ENCODE measurements at regions not wholly inside any gene's neighbourhood (a gene's known extent, or its start where the extent isn't known, plus 50 kb on each side); places are given as distances from the start of the nearest gene placed in this dataset.

DNA sequence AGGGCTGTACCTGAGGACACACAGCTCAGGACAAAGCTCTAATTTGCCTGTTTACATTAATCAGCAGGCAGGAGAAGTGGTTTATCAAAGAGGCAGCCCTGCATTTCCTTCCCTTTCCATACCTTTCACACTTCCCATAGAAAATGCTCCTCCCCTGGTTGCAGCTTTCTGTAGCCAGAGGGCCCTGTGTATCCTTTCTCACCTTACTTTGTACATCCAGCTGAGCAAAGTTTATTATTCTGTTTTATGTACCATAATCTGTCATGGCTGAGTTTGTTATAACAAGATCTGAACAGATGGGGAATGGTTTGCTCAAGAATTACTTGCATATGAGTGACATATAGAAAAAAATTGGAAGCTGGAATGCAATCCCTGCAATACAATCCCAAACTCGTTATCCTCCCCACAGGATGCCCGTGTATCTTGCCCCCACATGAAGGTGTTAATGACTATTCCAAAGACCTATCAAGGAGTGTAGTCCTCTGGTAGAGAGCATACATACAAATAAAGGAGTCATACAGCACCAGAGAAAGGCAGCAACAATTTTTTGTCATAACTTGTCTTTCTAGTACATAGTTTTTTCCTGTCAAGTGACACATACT, 1025.8 kb upstream of the KLHL29 start:
- ChIA-PET POLR2A (no interaction called here), CTCF (interaction anchor here (0.6 kb wide), 1 partner anchor 994 kb away, joined by 3 read pairs; no protein-coding TSS in a partner anchor)
- no peaks in the 10 kb centered on the region for H3K4me1 ChIP-seq (ENCODE audit: control insufficient read depth, insufficient read depth, low read length)
- H3K4me3 ChIP-seq (ENCODE audit: low read depth, low read length), result no peak overlapping the region
- TF ChIP-seq YY2 (tag by site-specific recombination; IDR thresholded peaks at IDR 0.05) (no peak), ZNF174 (tag by site-specific recombination; IDR thresholded peaks at IDR 0.05) (no peak), ZNF311 (tag by site-specific recombination; IDR thresholded peaks at IDR 0.05; ENCODE audit: borderline replicate concordance) (no peak), ZNF560 (tag by site-specific recombination; IDR thresholded peaks at IDR 0.05; ENCODE audit: borderline replicate concordance) (no peak), ZNF223 (tag by site-specific recombination; IDR thresholded peaks at IDR 0.05) (no peak), BCL11B (tag by site-specific recombination; IDR thresholded peaks at IDR 0.05; ENCODE audit: low read depth) (no peak), ZNF169 (tag by site-specific recombination; IDR thresholded peaks at IDR 0.05) (no peak)
- TF ChIP-seq, protein P1, sequence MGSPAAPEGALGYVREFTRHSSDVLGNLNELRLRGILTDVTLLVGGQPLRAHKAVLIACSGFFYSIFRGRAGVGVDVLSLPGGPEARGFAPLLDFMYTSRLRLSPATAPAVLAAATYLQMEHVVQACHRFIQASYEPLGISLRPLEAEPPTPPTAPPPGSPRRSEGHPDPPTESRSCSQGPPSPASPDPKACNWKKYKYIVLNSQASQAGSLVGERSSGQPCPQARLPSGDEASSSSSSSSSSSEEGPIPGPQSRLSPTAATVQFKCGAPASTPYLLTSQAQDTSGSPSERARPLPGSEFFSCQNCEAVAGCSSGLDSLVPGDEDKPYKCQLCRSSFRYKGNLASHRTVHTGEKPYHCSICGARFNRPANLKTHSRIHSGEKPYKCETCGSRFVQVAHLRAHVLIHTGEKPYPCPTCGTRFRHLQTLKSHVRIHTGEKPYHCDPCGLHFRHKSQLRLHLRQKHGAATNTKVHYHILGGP (tag by site-specific recombination; IDR thresholded peaks at IDR 0.05), result no peak
- no peak overlapping the region for H3K27ac ChIP-seq (ENCODE audit: extremely low read depth, low read depth, low read length)
- H3K36me3 ChIP-seq (ENCODE audit: control insufficient read depth in 2 of 2, insufficient read depth in 1 of 2, low read length in 2 of 2), result no peaks in the 10 kb centered on the region
- no peaks in the 10 kb centered on the region for H3K9me3 ChIP-seq (ENCODE audit: control insufficient read depth, insufficient read depth, low read depth, low read length)

GRCh38 chr2:22360735-22361374, 1024.1 kb upstream of the KLHL29 start:
- no peak overlapping the region for H3K4me3 ChIP-seq (ENCODE audit: low read depth, low read length)
- H3K4me1 ChIP-seq (ENCODE audit: control insufficient read depth, insufficient read depth, low read length), result no peaks in the 10 kb centered on the region
- H3K36me3 ChIP-seq (ENCODE audit: control insufficient read depth in 2 of 2, insufficient read depth in 1 of 2, low read length in 2 of 2), result no peaks in the 10 kb centered on the region
- CTCF ChIA-PET, result no interaction called here
- TF ChIP-seq HIC1 (tag by site-specific recombination; IDR thresholded peaks at IDR 0.05) (no peak), ZNF510 (tag by site-specific recombination; IDR thresholded peaks at IDR 0.05; ENCODE audit: insufficient replicate concordance) (no peak), ZNF623 (tag by site-specific recombination; IDR thresholded peaks at IDR 0.05) (no peak), TSHZ1 (tag by site-specific recombination; IDR thresholded peaks at IDR 0.05; ENCODE audit: borderline replicate concordance) (no peak), FEZF1 (tag by site-specific recombination; IDR thresholded peaks at IDR 0.05) (no peak), ZNF10 (tag by site-specific recombination; IDR thresholded peaks at IDR 0.05) (no peak), ZIC2 (tag by site-specific recombination; IDR thresholded peaks at IDR 0.05) (no peak), ZNF600 (tag by site-specific recombination; IDR thresholded peaks at IDR 0.05) (no peak), ZNF404 (tag by site-specific recombination; IDR thresholded peaks at IDR 0.05) (no peak), ZNF391 (tag by site-specific recombination; IDR thresholded peaks at IDR 0.05; ENCODE audit: borderline replicate concordance, low read depth) (no peak), SETDB1 (IDR thresholded peaks at IDR 0.05; ENCODE audit: insufficient read length, low read length) (no peak)
- TF ChIP-seq, protein P2, sequence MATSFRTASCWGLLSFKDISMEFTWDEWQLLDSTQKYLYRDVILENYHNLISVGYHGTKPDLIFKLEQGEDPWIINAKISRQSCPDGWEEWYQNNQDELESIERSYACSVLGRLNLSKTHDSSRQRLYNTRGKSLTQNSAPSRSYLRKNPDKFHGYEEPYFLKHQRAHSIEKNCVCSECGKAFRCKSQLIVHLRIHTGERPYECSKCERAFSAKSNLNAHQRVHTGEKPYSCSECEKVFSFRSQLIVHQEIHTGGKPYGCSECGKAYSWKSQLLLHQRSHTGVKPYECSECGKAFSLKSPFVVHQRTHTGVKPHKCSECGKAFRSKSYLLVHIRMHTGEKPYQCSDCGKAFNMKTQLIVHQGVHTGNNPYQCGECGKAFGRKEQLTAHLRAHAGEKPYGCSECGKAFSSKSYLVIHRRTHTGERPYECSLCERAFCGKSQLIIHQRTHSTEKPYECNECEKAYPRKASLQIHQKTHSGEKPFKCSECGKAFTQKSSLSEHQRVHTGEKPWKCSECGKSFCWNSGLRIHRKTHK (tag by site-specific recombination; IDR thresholded peaks at IDR 0.05), result no peak
- H3K9me3 ChIP-seq (ENCODE audit: control insufficient read depth, insufficient read depth, low read depth, low read length), result no peaks in the 10 kb centered on the region
- H3K27ac ChIP-seq (ENCODE audit: extremely low read depth, low read depth, low read length), result no peak overlapping the region
- POLR2A ChIA-PET, result no interaction called here

Data from HEK293 (cell line).